VCaP (cell line): ENCODE measurements at regions not wholly inside any gene's neighbourhood (a gene's known extent, or its start where the extent isn't known, plus 50 kb on each side); places are given as distances from the start of the nearest gene placed in this dataset.

Experiments
- H3K27ac ChIP-seq: fragments of 450-650 bp; 2 replicates; pipeline ENCODE4 v1.5.1; 2017
- TF ChIP-seq, protein P1 (sequence below): fragments of 450-650 bp; conservative IDR thresholded peaks from 2 replicates; pipeline ENCODE4 v1.5.1; 2017; ENCODE audit warnings: mild to moderate bottlenecking, moderate library complexity

DNA sequence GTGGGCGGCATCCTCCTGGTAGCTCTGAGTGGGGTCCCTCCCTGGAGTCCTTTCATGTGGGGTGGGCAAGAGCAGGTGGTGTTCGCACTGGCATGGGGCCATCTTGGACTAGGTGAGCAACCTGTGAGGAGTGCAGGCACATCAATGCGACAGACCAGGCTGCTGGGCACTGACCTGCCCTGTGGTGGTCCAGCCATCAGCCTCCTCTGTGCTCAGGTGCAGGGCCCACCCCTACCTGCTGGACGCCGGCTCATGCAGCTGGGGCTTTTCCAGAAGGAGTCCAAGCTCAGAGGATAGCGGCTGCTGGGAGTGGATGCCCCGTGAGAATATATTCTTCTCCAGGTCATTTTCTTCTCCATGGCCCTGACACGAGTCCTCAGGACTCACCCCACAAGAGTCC is 424.4 kb downstream of the GLRX3 start:
- TF ChIP-seq, protein P1, sequence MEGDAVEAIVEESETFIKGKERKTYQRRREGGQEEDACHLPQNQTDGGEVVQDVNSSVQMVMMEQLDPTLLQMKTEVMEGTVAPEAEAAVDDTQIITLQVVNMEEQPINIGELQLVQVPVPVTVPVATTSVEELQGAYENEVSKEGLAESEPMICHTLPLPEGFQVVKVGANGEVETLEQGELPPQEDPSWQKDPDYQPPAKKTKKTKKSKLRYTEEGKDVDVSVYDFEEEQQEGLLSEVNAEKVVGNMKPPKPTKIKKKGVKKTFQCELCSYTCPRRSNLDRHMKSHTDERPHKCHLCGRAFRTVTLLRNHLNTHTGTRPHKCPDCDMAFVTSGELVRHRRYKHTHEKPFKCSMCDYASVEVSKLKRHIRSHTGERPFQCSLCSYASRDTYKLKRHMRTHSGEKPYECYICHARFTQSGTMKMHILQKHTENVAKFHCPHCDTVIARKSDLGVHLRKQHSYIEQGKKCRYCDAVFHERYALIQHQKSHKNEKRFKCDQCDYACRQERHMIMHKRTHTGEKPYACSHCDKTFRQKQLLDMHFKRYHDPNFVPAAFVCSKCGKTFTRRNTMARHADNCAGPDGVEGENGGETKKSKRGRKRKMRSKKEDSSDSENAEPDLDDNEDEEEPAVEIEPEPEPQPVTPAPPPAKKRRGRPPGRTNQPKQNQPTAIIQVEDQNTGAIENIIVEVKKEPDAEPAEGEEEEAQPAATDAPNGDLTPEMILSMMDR, result no peak
- no peak overlapping the region for H3K27ac ChIP-seq

DNA sequence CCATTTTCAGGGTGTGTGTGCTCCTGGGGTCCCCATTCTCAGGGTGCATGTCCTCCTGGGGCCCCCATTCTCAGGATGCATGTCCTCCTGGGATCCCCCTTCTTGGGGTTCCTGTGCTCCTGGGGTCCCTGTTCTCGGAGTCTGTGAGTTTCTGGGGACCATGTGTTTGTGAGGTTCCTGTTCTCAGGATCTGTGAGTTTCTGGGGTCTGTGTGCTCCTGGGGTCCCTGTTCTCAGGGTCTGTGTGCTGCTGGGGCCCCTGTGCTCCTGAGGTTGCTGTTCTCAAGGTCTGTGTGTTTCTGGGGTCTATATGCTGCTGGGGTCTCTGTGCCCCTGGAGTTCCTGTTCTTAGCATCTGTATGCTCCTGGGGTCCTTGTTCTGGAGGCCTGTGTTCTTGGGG is 425.5 kb downstream of the GLRX3 start:
- no peak overlapping the region for H3K27ac ChIP-seq
- TF ChIP-seq, protein P1, result no peak

DNA sequence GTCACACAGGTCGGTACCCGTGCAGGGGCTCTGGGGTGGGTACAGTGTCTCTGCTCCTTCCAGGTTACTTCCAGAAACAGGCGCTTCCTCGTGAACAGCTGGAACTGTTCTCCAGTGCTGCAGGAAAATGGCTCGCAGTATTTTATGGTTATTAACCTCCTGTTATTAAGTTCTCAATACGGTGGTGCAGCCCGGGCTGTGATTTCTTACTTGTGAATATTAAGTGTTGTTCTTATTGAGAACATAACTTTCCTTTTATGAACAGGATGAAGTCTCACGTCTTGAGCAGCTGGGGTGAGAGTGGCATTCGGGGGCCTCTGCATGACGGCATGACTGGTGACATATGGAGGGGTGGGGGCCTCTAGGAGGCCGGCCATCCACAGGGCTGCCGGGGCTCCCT is 430.8 kb downstream of the GLRX3 start:
- TF ChIP-seq, protein P1, result no peak
- H3K27ac ChIP-seq, result no peak overlapping the region

DNA sequence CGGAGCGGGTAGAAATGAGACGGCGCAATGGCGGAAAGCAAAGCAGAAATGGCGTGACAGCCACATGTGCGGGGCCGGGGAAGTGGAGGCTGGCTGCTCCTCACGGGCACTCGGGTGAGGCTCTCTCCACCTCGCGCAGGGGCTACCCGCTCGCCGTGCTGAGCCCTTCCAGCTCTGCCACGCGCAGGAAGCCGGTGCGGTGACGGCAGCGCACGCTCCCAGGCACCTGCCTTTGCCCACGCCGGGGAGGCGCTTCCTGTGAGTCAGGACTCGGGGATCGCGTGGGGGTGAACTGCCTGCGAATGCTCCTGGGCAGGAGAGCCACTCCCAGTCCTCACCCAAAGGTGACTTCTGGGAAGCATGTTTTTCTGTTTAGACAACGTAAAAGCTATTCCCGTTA is 431.2 kb downstream of the GLRX3 start:
- no peak overlapping the region for H3K27ac ChIP-seq
- TF ChIP-seq, protein P1, result no peak

DNA sequence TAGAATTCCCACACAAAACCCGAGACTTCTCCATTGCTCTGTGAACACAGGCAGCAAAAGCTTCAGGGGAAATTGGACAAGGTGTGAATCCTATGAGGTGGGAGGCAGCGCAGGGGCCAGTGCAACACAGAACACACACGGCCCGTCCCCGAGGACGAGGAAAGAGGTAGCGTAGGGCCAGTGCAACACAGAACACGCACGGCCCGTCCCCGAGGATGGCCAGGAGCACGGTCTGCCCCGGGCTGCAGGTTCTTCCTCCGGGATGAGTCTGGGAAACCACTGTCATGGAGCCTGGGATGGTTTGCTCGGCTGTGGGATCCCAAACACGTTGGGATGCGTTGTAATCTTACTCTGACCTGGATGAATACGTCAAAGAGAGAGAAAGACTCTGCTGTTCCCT is 432.1 kb downstream of the GLRX3 start:
- TF ChIP-seq, protein P1, result no peak
- no peak overlapping the region for H3K27ac ChIP-seq

DNA sequence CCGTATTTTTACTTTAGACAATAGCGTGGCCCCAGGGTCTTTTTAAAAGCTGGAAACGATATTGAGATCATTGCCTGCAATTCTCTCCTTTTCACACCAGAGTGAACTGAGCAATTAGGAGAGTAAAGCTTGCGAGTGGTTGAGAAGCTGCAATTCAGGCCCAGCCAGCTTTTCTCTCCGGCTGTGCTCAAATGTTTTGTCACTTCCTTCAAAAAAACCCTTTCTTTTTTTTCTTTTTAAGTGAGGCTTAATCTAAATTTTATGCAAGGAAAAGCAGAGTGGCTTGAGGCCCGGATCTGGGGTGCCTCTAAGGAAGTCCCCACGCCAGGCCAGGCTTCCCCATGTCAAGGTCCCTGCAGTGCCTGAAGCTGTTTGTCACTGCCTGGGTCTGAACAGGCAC is 433.9 kb downstream of the GLRX3 start:
- no peak overlapping the region for H3K27ac ChIP-seq
- TF ChIP-seq, protein P1, result no peak

DNA sequence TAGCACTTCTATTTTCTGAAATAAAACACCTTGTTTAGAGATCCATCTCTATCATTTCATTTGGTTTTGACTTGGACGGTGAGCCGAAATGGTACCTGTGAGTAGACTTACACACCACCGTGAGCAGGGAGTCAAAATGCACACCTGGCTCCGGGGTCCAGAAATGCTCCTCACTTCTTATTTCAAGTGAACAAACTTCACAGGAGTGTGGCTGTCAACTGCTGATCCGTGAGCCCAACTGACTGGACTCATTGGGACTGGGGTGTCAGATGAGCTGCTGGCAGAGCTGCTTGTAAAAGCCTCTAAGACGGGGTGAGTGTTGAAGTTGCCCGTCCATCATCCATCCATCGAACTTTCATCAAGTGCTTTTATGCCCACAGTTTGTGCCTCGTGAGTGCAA is 435.5 kb downstream of the GLRX3 start:
- TF ChIP-seq, protein P1, result no peak
- H3K27ac ChIP-seq, result no peak overlapping the region

DNA sequence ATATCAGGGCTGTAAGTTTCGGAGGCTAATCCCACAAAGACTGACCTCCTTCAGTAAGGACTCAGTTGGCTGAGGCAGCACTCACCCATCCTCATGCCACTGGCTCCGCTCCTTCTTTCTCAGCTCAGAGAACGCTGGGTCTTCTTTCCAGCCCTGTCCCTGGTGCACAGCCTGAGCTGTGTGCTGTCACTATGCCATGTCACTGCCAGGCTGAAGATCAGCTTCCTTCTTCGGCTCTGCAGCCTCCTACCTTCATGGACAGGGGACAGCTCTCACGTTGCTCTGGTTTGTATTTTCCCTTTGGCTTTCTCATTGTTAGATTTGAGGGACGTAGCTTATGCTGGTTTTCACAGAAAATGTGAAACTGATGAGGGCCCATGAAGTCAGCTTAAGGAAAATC is 437.3 kb downstream of the GLRX3 start:
- TF ChIP-seq, protein P1, result no peak
- no peak overlapping the region for H3K27ac ChIP-seq
